Psoas muscle (tissue), 7 donors: ENCODE measurements at regions not wholly inside any gene's neighbourhood (a gene's known extent, or its start where the extent isn't known, plus 50 kb on each side); places are given as distances from the start of the nearest gene placed in this dataset.
A peak's percentile ranks its signal among the peaks of the same experiment; 100 is the strongest.

Experiments
- ATAC-seq, 4 donors: fragments of 200-7000 bp; cut with Tn5 transposase; one replicate each; pipeline ENCODE4 v1.9.1; 2020; ENCODE audit warnings: moderate library complexity in 3 of 4, mild to moderate bottlenecking in 2 of 4
- DNase-seq, 2 donors: peaks; one replicate each; pipeline ENCODE4 v3.0.0-alpha.2; 2020
- H3K27ac ChIP-seq: fragments of 200-600 bp; one replicate; pipeline ENCODE4 v1.8.0; 2022
- H3K27me3 ChIP-seq, 3 donors: fragments of 200-600 bp in 1 of 3; one replicate each; pipeline versions ENCODE4 v1.6.1 to v1.8.0; 2013 to 2022; ENCODE audit warnings: low read length in 2 of 3, mild to moderate bottlenecking in 2 of 3, moderate library complexity in 1 of 3; ENCODE audit not compliant: insufficient read depth in 3 of 3
- H3K36me3 ChIP-seq, 2 donors: fragments of 200-600 bp in 1 of 2; one replicate each; pipeline versions ENCODE4 v1.6.1 to v1.8.0; 2013 to 2022; ENCODE audit warnings: low read depth in 1 of 2, mild to moderate bottlenecking in 1 of 2, moderate library complexity in 1 of 2; ENCODE audit not compliant: insufficient read depth in 1 of 2
- H3K4me1 ChIP-seq: fragments of 200-600 bp; one replicate; pipeline ENCODE4 v1.8.0; 2022
- H3K4me3 ChIP-seq: fragments of 200-600 bp; one replicate; pipeline ENCODE4 v1.8.0; 2022; ENCODE audit warnings: mild to moderate bottlenecking
- H3K9me3 ChIP-seq: fragments of 200-600 bp; one replicate; pipeline ENCODE4 v1.8.0; 2022
- CTCF ChIP-seq: fragments of 200-600 bp; IDR thresholded peaks from one replicate; pipeline ENCODE4 v1.8.0; 2022; ENCODE audit warnings: antibody characterized with exemption
- WGBS, 3 donors: extraction: QIAGEN DNeasy Blood & Tissue Kit; methylation state at CpG; one replicate each; pipeline versions ENCODE4 v1.1.6 to v1.1.7; 2013; 5-methylcytosine and 5-hydroxymethylcytosine counted together
- intact Hi-C, 2 donors: fragments of 100-400 bp; cut with DNase I; formaldehyde crosslinking; loops; one replicate each; pipeline versions ENCODE4 v1.11.0 to v1.14.2; 2022
- donor health status: healthy with polysubstance abuse.
- donor health status: DM: no; HTN: no; CAD: no; lungs with moderate emphysema.
- donor health status: Bipolar disorder and iron deficiency.
- donor health status: healthy.
- donor health status: DM: yes; HTN: yes; CAD: no.
- donor health status: DM: no; HTN: no; CAD: no.
- donor health status: DM: yes; HTN: yes; CAD: no.

- H3K4me3 ChIP-seq, result no peak overlapping the region
- 28 to 47% (median 28%) methylated on average over 3 of the region's 3 CpGs for WGBS, 3 donors
- no peaks in the 10 kb centered on the region for H3K9me3 ChIP-seq
- no peak for DNase-seq
- ATAC-seq, result no peak
- no peaks in the 10 kb centered on the region for H3K36me3 ChIP-seq
- no peak for TF ChIP-seq CTCF
- peaks cover 0 to 11% (median 0%) of the 10 kb centered on the region in 3 donors for H3K27me3 ChIP-seq
- intact Hi-C loops, result no loop called here
- no peak overlapping the region for H3K27ac ChIP-seq
- H3K4me1 ChIP-seq, result no peaks in the 10 kb centered on the region
Observed at GRCh38 chr6:169342710-169343109, 89.1 kb upstream of the THBS2 start.

- WGBS, 3 donors, result 50 to 58% (median 53%) methylated on average over 5 of the region's 5 CpGs
- H3K27ac ChIP-seq, result no peak overlapping the region
- no peaks in the 10 kb centered on the region for H3K36me3 ChIP-seq
- no peak for TF ChIP-seq CTCF
- ATAC-seq, result no peak
- H3K27me3 ChIP-seq, result peaks cover 0 to 11% (median 0%) of the 10 kb centered on the region in 3 donors
- no peaks in the 10 kb centered on the region for H3K4me1 ChIP-seq
- H3K4me3 ChIP-seq, result no peak overlapping the region
- intact Hi-C loops, result no loop called here
- H3K9me3 ChIP-seq, result no peaks in the 10 kb centered on the region
- DNase-seq, result no peak
Observed at GRCh38 chr6:169341706-169342105, 88.1 kb upstream of the THBS2 start.

- Histone ChIP-seq H3K27me3 (peaks cover 0 to 11% (median 0%) of the 10 kb centered on the region in 3 donors), H3K27ac (no peak overlapping the region), H3K4me1 (no peaks in the 10 kb centered on the region), H3K9me3 (no peaks in the 10 kb centered on the region), H3K36me3 (no peaks in the 10 kb centered on the region), H3K4me3 (no peak overlapping the region)
- ATAC-seq (no peak), DNase-seq (no peak)
- intact Hi-C loops, result no loop called here
- 95 to 98% (median 96%) methylated on average over 7 of the region's 7 CpGs for WGBS, 3 donors
- no peak for TF ChIP-seq CTCF
Observed at GRCh38 chr6:169341065-169341464, 87.4 kb upstream of the THBS2 start.

GRCh38 chr6:169340395-169340794, 86.7 kb upstream of the THBS2 start:
- TF ChIP-seq CTCF, result no peak
- no peak for DNase-seq
- intact Hi-C loops, result no loop called here
- no peak overlapping the region for H3K4me3 ChIP-seq
- WGBS, 3 donors, result 64 to 72% (median 71%) methylated on average over 16 to 20 of the region's 20 CpGs
- H3K4me1 ChIP-seq, result no peaks in the 10 kb centered on the region
- peak in 1 of 4 donors; percentile 34 for ATAC-seq
- peaks cover 0 to 7% (median 0%) of the 10 kb centered on the region in 3 donors for H3K27me3 ChIP-seq
- H3K9me3 ChIP-seq, result no peaks in the 10 kb centered on the region
- no peak overlapping the region for H3K27ac ChIP-seq
- H3K36me3 ChIP-seq, result no peaks in the 10 kb centered on the region

GRCh38 chr6:169339731-169340309, 86.2 kb upstream of the THBS2 start:
- no peak for TF ChIP-seq CTCF

More at GRCh38 chr6:169339731-169340309, 86.2 kb upstream of the THBS2 start:
- H3K4me3 ChIP-seq, result no peak overlapping the region
- no peak overlapping the region for H3K27ac ChIP-seq
- DNase-seq (no peak), ATAC-seq (no peak)
- no peaks in the 10 kb centered on the region for H3K36me3 ChIP-seq
- H3K9me3 ChIP-seq, result no peaks in the 10 kb centered on the region
- intact Hi-C loops, result no loop called here
- H3K4me1 ChIP-seq, result no peaks in the 10 kb centered on the region
- 86 to 94% (median 88%) methylated on average over 12 of the region's 12 CpGs for WGBS, 3 donors
- H3K27me3 ChIP-seq, result peaks cover 0 to 6% (median 0%) of the 10 kb centered on the region in 3 donors
